ENCODE measurements at regions not wholly inside any gene's neighbourhood (a gene's known extent, or its start where the extent isn't known, plus 50 kb on each side); places are given as distances from the start of the nearest gene placed in this dataset.
A peak's percentile ranks its signal among the peaks of the same experiment; 100 is the strongest.

DNA sequence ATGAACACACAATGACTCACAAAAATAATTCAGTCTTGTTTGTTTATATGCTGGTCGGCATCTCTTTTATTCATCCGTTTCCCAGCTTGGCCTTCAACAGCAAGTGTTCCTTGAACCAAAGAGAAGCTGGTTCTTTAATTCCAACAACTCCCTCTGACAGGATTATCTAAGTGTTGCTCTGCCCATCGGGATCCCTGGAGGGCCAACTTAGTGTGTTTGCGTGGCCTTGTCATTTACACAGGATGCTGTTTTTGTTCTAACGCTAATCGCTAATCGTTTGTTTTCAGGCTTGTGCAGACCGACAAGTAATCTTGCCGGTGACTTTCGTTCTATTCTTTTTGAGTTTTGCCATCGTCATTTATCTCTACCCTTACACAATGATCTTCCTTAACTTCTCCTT is 267.4 kb upstream of the EXOC2 start:
- Histone ChIP-seq H3K9me3 (ENCODE audit: control insufficient read depth, insufficient read depth, low read depth, low read length) (no peaks in the 10 kb centered on the region), H3K4me3 (ENCODE audit: low read depth, low read length) (no peak overlapping the region), H3K27ac (ENCODE audit: extremely low read depth, low read depth, low read length) (no peak overlapping the region), H3K4me1 (ENCODE audit: control insufficient read depth, insufficient read depth, low read length) (no peaks in the 10 kb centered on the region), H3K36me3 (ENCODE audit: control insufficient read depth in 2 of 2, insufficient read depth in 1 of 2, low read length in 2 of 2) (no peaks in the 10 kb centered on the region)
- TF ChIP-seq BCL11B (tag by site-specific recombination; IDR thresholded peaks at IDR 0.05; ENCODE audit: low read depth): no peak
- TF ChIP-seq ZNF555 (tag by site-specific recombination; conservative IDR thresholded peaks at IDR 0.05): no peak
- TF ChIP-seq ZNF776 (tag by site-specific recombination; IDR thresholded peaks at IDR 0.05; ENCODE audit: borderline replicate concordance): no peak
- no peak for TF ChIP-seq HOXA7 (CRISPR knock-in tag; IDR thresholded peaks at IDR 0.05; ENCODE audit: borderline replicate concordance)
- TF ChIP-seq, protein P1, sequence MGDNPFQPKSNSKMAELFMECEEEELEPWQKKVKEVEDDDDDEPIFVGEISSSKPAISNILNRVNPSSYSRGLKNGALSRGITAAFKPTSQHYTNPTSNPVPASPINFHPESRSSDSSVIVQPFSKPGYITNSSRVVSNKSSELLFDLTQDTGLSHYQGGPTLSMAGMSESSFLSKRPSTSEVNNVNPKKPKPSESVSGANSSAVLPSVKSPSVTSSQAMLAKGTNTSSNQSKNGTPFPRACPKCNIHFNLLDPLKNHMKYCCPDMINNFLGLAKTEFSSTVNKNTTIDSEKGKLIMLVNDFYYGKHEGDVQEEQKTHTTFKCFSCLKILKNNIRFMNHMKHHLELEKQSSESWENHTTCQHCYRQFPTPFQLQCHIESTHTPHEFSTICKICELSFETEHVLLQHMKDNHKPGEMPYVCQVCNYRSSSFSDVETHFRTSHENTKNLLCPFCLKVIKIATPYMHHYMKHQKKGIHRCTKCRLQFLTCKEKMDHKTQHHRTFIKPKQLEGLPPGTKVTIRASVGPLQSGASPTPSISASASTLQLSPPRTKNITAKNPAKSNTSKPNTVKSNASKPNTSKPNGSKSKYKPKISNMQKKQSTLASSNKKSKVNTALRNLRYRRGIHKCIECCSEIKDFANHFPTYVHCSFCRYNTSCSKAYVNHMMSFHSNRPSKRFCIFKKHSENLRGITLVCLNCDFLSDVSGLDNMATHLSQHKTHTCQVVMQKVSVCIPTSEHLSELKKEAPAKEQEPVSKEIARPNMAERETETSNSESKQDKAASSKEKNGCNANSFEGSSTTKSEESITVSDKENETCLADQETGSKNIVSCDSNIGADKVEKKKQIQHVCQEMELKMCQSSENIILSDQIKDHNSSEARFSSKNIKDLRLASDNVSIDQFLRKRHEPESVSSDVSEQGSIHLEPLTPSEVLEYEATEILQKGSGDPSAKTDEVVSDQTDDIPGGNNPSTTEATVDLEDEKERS (tag by site-specific recombination; IDR thresholded peaks at IDR 0.05): no peak
- no peak for TF ChIP-seq ZNF677 (tag by site-specific recombination; IDR thresholded peaks at IDR 0.05)
- TF ChIP-seq, protein P2, sequence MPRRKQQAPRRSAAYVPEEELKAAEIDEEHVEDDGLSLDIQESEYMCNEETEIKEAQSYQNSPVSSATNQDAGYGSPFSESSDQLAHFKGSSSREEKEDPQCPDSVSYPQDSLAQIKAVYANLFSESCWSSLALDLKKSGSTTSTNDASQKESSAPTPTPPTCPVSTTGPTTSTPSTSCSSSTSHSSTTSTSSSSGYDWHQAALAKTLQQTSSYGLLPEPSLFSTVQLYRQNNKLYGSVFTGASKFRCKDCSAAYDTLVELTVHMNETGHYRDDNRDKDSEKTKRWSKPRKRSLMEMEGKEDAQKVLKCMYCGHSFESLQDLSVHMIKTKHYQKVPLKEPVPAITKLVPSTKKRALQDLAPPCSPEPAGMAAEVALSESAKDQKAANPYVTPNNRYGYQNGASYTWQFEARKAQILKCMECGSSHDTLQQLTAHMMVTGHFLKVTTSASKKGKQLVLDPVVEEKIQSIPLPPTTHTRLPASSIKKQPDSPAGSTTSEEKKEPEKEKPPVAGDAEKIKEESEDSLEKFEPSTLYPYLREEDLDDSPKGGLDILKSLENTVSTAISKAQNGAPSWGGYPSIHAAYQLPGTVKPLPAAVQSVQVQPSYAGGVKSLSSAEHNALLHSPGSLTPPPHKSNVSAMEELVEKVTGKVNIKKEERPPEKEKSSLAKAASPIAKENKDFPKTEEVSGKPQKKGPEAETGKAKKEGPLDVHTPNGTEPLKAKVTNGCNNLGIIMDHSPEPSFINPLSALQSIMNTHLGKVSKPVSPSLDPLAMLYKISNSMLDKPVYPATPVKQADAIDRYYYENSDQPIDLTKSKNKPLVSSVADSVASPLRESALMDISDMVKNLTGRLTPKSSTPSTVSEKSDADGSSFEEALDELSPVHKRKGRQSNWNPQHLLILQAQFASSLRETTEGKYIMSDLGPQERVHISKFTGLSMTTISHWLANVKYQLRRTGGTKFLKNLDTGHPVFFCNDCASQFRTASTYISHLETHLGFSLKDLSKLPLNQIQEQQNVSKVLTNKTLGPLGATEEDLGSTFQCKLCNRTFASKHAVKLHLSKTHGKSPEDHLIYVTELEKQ (tag by site-specific recombination; IDR thresholded peaks at IDR 0.05; ENCODE audit: borderline replicate concordance): no peak
- TF ChIP-seq SP7 (tag by site-specific recombination; IDR thresholded peaks at IDR 0.05): no peak
- TF ChIP-seq RBAK (tag by site-specific recombination; IDR thresholded peaks at IDR 0.05): no peak
- TF ChIP-seq ZNF747 (tag by site-specific recombination; IDR thresholded peaks at IDR 0.05): no peak
- CTCF ChIA-PET: interaction anchor here (0.6 to 0.7 kb wide), 3 partner anchors 107 to 526 kb away, joined by 3 to 5 read pairs (median 4); no protein-coding TSS in a partner anchor
- POLR2A ChIA-PET: interaction anchor here (0.6 to 1.0 kb wide), 2 partner anchors 141 to 225 kb away, joined by 3 to 4 read pairs; no protein-coding TSS in a partner anchor

DNA sequence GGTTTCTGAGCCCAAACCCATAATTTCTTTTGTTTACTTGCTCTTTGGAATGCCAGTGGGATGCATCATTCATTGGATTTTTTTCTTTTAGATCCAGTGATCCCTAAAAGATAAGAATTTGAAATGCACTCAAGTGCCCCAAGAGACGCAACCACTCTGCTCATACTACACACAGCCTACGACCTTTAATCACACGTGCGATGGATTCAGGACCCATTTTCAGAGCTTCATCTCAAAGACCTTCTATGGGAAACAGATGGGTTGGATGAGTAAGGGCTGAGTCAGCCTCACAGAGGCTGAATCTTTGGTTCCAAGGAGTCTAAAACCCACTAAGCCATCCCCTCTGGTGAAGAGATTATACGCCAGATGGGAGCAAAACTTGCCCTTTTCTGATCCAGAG is 265.5 kb upstream of the EXOC2 start:
- no peaks in the 10 kb centered on the region for H3K36me3 ChIP-seq (ENCODE audit: control insufficient read depth in 2 of 2, insufficient read depth in 1 of 2, low read length in 2 of 2)
- no peaks in the 10 kb centered on the region for H3K4me1 ChIP-seq (ENCODE audit: control insufficient read depth, insufficient read depth, low read length)
- H3K9me3 ChIP-seq (ENCODE audit: control insufficient read depth, insufficient read depth, low read depth, low read length): no peaks in the 10 kb centered on the region
- no peak overlapping the region for H3K27ac ChIP-seq (ENCODE audit: extremely low read depth, low read depth, low read length)
- H3K4me3 ChIP-seq (ENCODE audit: low read depth, low read length): no peak overlapping the region
- POLR2A ChIA-PET: interaction anchor here (0.7 kb wide), 1 partner anchor 191 kb away, joined by 6 read pairs; no protein-coding TSS in a partner anchor
- TF ChIP-seq ZNF266 (tag by site-specific recombination; IDR thresholded peaks at IDR 0.05; ENCODE audit: low read depth) (no peak), SP7 (tag by site-specific recombination; IDR thresholded peaks at IDR 0.05) (peak; percentile 60; the same call in 1 of the 2 replicates), ZNF768 (tag by site-specific recombination; IDR thresholded peaks at IDR 0.05) (no peak)
- CTCF ChIA-PET: interaction anchor here (0.9 kb wide), 1 partner anchor 423 kb away, joined by 3 read pairs; no protein-coding TSS in a partner anchor

DNA sequence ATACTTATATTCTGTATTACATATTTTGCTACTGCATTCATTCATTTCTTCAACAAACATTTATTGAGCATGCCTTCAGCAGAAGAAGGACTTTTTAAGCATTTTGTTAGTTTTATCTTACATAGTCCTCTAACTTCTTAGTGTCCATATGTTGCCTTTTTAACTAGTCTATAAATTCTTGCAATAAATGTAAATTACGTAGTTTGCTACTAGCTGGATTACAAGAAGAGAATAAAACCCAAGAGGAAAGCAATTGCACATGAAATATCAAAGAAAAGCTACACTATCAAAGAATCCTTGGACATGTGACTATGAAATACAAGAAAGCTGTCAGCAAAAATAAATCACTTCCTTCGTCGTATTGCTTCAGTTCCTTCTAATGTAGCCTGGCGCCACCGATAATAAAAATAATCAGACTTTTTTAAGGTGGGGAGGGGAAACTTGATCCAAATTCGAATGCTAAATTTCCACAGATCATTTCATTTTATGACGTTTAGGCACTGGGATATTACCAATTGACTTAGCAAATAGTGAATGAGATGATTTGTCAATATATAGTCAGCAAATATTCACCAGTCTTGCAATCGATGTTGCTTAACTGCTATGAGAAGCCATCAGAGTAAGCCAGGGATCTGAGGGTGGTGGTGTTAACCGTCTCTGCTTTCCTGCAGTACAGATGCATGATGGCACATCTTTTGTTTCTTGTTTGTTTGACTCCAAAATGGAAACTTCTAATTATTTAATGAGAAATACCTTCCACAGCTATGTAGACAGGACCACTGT is 258.7 kb upstream of the EXOC2 start:
- no peaks in the 10 kb centered on the region for H3K9me3 ChIP-seq (ENCODE audit: control insufficient read depth, insufficient read depth, low read depth, low read length)
- no peaks in the 10 kb centered on the region for H3K4me1 ChIP-seq (ENCODE audit: control insufficient read depth, insufficient read depth, low read length)
- ChIA-PET POLR2A (no interaction called here), CTCF (no interaction called here)
- H3K36me3 ChIP-seq (ENCODE audit: control insufficient read depth in 2 of 2, insufficient read depth in 1 of 2, low read length in 2 of 2): no peaks in the 10 kb centered on the region
- no peak overlapping the region for H3K4me3 ChIP-seq (ENCODE audit: low read depth, low read length)
- H3K27ac ChIP-seq (ENCODE audit: extremely low read depth, low read depth, low read length): no peak overlapping the region
- TF ChIP-seq ZNF548 (tag by site-specific recombination; IDR thresholded peaks at IDR 0.05) (no peak), ZNF677 (tag by site-specific recombination; IDR thresholded peaks at IDR 0.05) (no peak), TCF7L2 (IDR thresholded peaks at IDR 0.05; ENCODE audit: borderline replicate concordance, low read depth, low read length) (peak; percentile 55; the same call in 1 of the 2 replicates), ZNF302 (tag by site-specific recombination; IDR thresholded peaks at IDR 0.05; ENCODE audit: low read depth) (no peak), ZNF354C (tag by site-specific recombination; IDR thresholded peaks at IDR 0.05; ENCODE audit: borderline replicate concordance, low read depth) (no peak), ZNF169 (tag by site-specific recombination; IDR thresholded peaks at IDR 0.05) (no peak), TRIM28 (IDR thresholded peaks at IDR 0.05; ENCODE audit: borderline replicate concordance, low read length) (0 out of 2 replicates have a peak, but pooled peaks have one; percentile 7), ZNF670 (tag by site-specific recombination; IDR thresholded peaks at IDR 0.05; ENCODE audit: low read depth) (no peak)
- TF ChIP-seq, protein P3, sequence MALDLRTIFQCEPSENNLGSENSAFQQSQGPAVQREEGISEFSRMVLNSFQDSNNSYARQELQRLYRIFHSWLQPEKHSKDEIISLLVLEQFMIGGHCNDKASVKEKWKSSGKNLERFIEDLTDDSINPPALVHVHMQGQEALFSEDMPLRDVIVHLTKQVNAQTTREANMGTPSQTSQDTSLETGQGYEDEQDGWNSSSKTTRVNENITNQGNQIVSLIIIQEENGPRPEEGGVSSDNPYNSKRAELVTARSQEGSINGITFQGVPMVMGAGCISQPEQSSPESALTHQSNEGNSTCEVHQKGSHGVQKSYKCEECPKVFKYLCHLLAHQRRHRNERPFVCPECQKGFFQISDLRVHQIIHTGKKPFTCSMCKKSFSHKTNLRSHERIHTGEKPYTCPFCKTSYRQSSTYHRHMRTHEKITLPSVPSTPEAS (tag by site-specific recombination; IDR thresholded peaks at IDR 0.05): no peak
- TF ChIP-seq, protein P4, sequence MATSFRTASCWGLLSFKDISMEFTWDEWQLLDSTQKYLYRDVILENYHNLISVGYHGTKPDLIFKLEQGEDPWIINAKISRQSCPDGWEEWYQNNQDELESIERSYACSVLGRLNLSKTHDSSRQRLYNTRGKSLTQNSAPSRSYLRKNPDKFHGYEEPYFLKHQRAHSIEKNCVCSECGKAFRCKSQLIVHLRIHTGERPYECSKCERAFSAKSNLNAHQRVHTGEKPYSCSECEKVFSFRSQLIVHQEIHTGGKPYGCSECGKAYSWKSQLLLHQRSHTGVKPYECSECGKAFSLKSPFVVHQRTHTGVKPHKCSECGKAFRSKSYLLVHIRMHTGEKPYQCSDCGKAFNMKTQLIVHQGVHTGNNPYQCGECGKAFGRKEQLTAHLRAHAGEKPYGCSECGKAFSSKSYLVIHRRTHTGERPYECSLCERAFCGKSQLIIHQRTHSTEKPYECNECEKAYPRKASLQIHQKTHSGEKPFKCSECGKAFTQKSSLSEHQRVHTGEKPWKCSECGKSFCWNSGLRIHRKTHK (tag by site-specific recombination; IDR thresholded peaks at IDR 0.05): no peak
